IPS-NIHi7 (cell line): ENCODE measurements at regions not wholly inside any gene's neighbourhood (a gene's known extent, or its start where the extent isn't known, plus 50 kb on each side); places are given as distances from the start of the nearest gene placed in this dataset.
"Not testable (repeated sequence)": the region's sequence is repeated elsewhere in the genome, so short reads cannot be mapped to it uniquely, and the experiment has no call there.

Experiments
- DNase-seq: peaks from one replicate; pipeline ENCODE4 v3.0.0; 2012; ENCODE audit warnings: mixed read lengths; ENCODE audit errors: extremely low spot score

- not testable (repeated sequence) for DNase-seq
Measured at GRCh38 chr6:140339084-140339483, 964.6 kb upstream of the CITED2 start.

GRCh38 chr6:140321891-140322290, 947.4 kb upstream of the CITED2 start:
- DNase-seq, result no peak

- no peak for DNase-seq
Measured at GRCh38 chr6:140320081-140321080, 945.9 kb upstream of the CITED2 start.

GRCh38 chr6:140319209-140319608, 944.8 kb upstream of the CITED2 start:
- no peak for DNase-seq

GRCh38 chr6:140318408-140318807, 944.0 kb upstream of the CITED2 start:
- DNase-seq, result no peak

- DNase-seq, result no peak
Measured at GRCh38 chr6:140317950-140318349, 943.5 kb upstream of the CITED2 start.

- DNase-seq, result no peak
Measured at GRCh38 chr6:140316966-140317365, 942.5 kb upstream of the CITED2 start.

GRCh38 chr6:140314682-140315081, 940.2 kb upstream of the CITED2 start:
- DNase-seq, result no peak

- DNase-seq, result no peak
Measured at GRCh38 chr6:140311146-140311545, 936.7 kb upstream of the CITED2 start.

- no peak for DNase-seq
Measured at GRCh38 chr6:140303218-140303949, 928.9 kb upstream of the CITED2 start.

- no peak for DNase-seq
Measured at GRCh38 chr6:140300331-140300730, 925.9 kb upstream of the CITED2 start.

GRCh38 chr6:140289186-140289585, 914.7 kb upstream of the CITED2 start:
- no peak for DNase-seq

GRCh38 chr6:140285998-140286690, 911.7 kb upstream of the CITED2 start:
- DNase-seq, result no peak

GRCh38 chr6:140285471-140285870, 911.0 kb upstream of the CITED2 start:
- DNase-seq, result no peak

GRCh38 chr6:140284871-140285270, 910.4 kb upstream of the CITED2 start:
- DNase-seq, result no peak

GRCh38 chr6:140283197-140283596, 908.7 kb upstream of the CITED2 start:
- no peak for DNase-seq

- no peak for DNase-seq
Measured at GRCh38 chr6:140281767-140282166, 907.3 kb upstream of the CITED2 start.

- no peak for DNase-seq
Measured at GRCh38 chr6:140281236-140281635, 906.8 kb upstream of the CITED2 start.

GRCh38 chr6:140276719-140277118, 902.3 kb upstream of the CITED2 start:
- no peak for DNase-seq

- no peak for DNase-seq
Measured at GRCh38 chr6:140276133-140276532, 901.7 kb upstream of the CITED2 start.

GRCh38 chr6:140275725-140276124, 901.3 kb upstream of the CITED2 start:
- DNase-seq, result no peak

GRCh38 chr6:140274548-140274947, 900.1 kb upstream of the CITED2 start:
- no peak for DNase-seq
